HG02759 (cell line): ENCODE measurements at regions not wholly inside any gene's neighbourhood (a gene's known extent, or its start where the extent isn't known, plus 50 kb on each side); places are given as distances from the start of the nearest gene placed in this dataset.
A peak's percentile ranks its signal among the peaks of the same experiment; 100 is the strongest.

Experiments
- ATAC-seq: cut with Tn5 transposase; IDR thresholded peaks from one replicate; pipeline ENCODE4 v1.9.1; 2021; ENCODE audit warnings: mild to moderate bottlenecking, moderate library complexity; ENCODE audit not compliant: unreplicated experiment

GRCh38 chr1:217214551-217214950 is 416.3 kb downstream of the GPATCH2 start:
- no peak for ATAC-seq

GRCh38 chr1:217211486-217211885 is 419.4 kb downstream of the GPATCH2 start:
- peak; percentile 61 for ATAC-seq

GRCh38 chr1:217205578-217205977 is 425.3 kb downstream of the GPATCH2 start:
- no peak for ATAC-seq

- no peak for ATAC-seq
Measured at GRCh38 chr1:217196616-217197015, 434.3 kb downstream of the GPATCH2 start.

- ATAC-seq = no peak
Measured at GRCh38 chr1:217193151-217193550, 437.7 kb downstream of the GPATCH2 start.

GRCh38 chr1:217191441-217191840 is 439.4 kb downstream of the GPATCH2 start:
- no peak for ATAC-seq

GRCh38 chr1:217190359-217190758 is 440.5 kb downstream of the GPATCH2 start:
- ATAC-seq = no peak

GRCh38 chr1:217189362-217189761 is 441.5 kb downstream of the GPATCH2 start:
- no peak for ATAC-seq

GRCh38 chr1:217188280-217189237 is 442.3 kb downstream of the GPATCH2 start:
- ATAC-seq = no peak

- no peak for ATAC-seq
Measured at GRCh38 chr1:217186664-217187063, 444.2 kb downstream of the GPATCH2 start.

- ATAC-seq = no peak
Measured at GRCh38 chr1:217184854-217185253, 446.0 kb downstream of the GPATCH2 start.

- no peak for ATAC-seq
Measured at GRCh38 chr1:217182992-217183391, 447.9 kb downstream of the GPATCH2 start.

GRCh38 chr1:217181756-217182155 is 449.1 kb downstream of the GPATCH2 start:
- ATAC-seq = no peak

- ATAC-seq = no peak
Measured at GRCh38 chr1:217181176-217181746, 449.6 kb downstream of the GPATCH2 start.

GRCh38 chr1:217180443-217180842 is 450.4 kb downstream of the GPATCH2 start:
- ATAC-seq = no peak

- no peak for ATAC-seq
Measured at GRCh38 chr1:217164403-217164802, 441.2 kb upstream of the ESRRG start.

- no peak for ATAC-seq
Measured at GRCh38 chr1:217153361-217153760, 430.1 kb upstream of the ESRRG start.

- ATAC-seq = no peak
Measured at GRCh38 chr1:217150366-217150765, 427.1 kb upstream of the ESRRG start.

- ATAC-seq = no peak
Measured at GRCh38 chr1:217149791-217150190, 426.6 kb upstream of the ESRRG start.

- no peak for ATAC-seq
Measured at GRCh38 chr1:217141711-217142110, 418.5 kb upstream of the ESRRG start.

- no peak for ATAC-seq
Measured at GRCh38 chr1:217140041-217140901, 417.0 kb upstream of the ESRRG start.
